GM23338 (cell line): ENCODE measurements at regions not wholly inside any gene's neighbourhood (a gene's known extent, or its start where the extent isn't known, plus 50 kb on each side); places are given as distances from the start of the nearest gene placed in this dataset.

Experiments
- CREB1 ChIP-seq: fragments of 250-450 bp; sonication (Bioruptor Pico); IDR thresholded peaks from 2 replicates; pipeline ENCODE4 v1.5.0; 2020; ENCODE audit warnings: low read depth, mild to moderate bottlenecking, moderate library complexity
- EZH2 ChIP-seq: fragments of 200-600 bp; sonication (generic); IDR thresholded peaks from one replicate; pipeline ENCODE4 v1.8.0; 2017; ENCODE audit warnings: antibody characterized with exemption, mild to moderate bottlenecking, low read depth; ENCODE audit not compliant: unreplicated experiment
- EZH2phosphoT487 ChIP-seq: fragments of 200-600 bp; sonication (generic); IDR thresholded peaks from one replicate; pipeline ENCODE4 v1.8.1; 2018; ENCODE audit warnings: antibody characterized with exemption; ENCODE audit not compliant: unreplicated experiment
- JUNB ChIP-seq: IDR thresholded peaks from one replicate; pipeline ENCODE4 v1.6.1; 2016; ENCODE audit warnings: antibody characterized with exemption; ENCODE audit not compliant: unreplicated experiment
- NANOG ChIP-seq: IDR thresholded peaks from 2 replicates; pipeline ENCODE4 v1.6.1; 2016; ENCODE audit warnings: antibody characterized with exemption, borderline replicate concordance
- POLR2AphosphoS5 ChIP-seq: IDR thresholded peaks from 2 replicates; pipeline ENCODE4 v1.6.1; 2016; ENCODE audit warnings: antibody characterized with exemption, low read depth
- STAT1 ChIP-seq: IDR thresholded peaks from one replicate; pipeline ENCODE4 v1.6.1; 2016; ENCODE audit warnings: antibody characterized with exemption; ENCODE audit not compliant: unreplicated experiment
- ZNF114 ChIP-seq: fragments of 250-450 bp; sonication (Bioruptor Pico); IDR thresholded peaks from 2 replicates; pipeline ENCODE4 v1.5.0; 2020; ENCODE audit warnings: mild to moderate bottlenecking, moderate library complexity
- ZNF331 ChIP-seq: fragments of 250-450 bp; sonication (Bioruptor Pico); IDR thresholded peaks from 2 replicates; pipeline ENCODE4 v1.5.0; 2020; ENCODE audit warnings: low read depth, mild to moderate bottlenecking, moderate library complexity
- TF ChIP-seq, protein P1 (sequence below): IDR thresholded peaks from one replicate; pipeline ENCODE4 v1.6.1; 2018; ENCODE audit warnings: antibody characterized with exemption; ENCODE audit not compliant: unreplicated experiment
- TF ChIP-seq, protein P2 (sequence below), 2 experiments: fragments of 200-600 bp in 1 of 2; sonication (generic) in 1 of 2; conservative IDR thresholded peaks; 2 replicates each; pipeline versions ENCODE4 v1.5.1 to v1.6.1; 2016 to 2017; ENCODE audit warnings: antibody characterized with exemption in 2 of 2, low read depth in 2 of 2, mild to moderate bottlenecking in 2 of 2, moderate library complexity in 1 of 2
- TF ChIP-seq, protein P3 (sequence below): IDR thresholded peaks from 2 replicates; pipeline ENCODE4 v1.6.1; 2016; ENCODE audit warnings: antibody characterized with exemption
- TF ChIP-seq, protein P4 (sequence below): fragments of 250-450 bp; sonication (Bioruptor Pico); IDR thresholded peaks from 2 replicates; pipeline ENCODE4 v1.5.0; 2020; ENCODE audit warnings: mild to moderate bottlenecking, moderate library complexity

DNA sequence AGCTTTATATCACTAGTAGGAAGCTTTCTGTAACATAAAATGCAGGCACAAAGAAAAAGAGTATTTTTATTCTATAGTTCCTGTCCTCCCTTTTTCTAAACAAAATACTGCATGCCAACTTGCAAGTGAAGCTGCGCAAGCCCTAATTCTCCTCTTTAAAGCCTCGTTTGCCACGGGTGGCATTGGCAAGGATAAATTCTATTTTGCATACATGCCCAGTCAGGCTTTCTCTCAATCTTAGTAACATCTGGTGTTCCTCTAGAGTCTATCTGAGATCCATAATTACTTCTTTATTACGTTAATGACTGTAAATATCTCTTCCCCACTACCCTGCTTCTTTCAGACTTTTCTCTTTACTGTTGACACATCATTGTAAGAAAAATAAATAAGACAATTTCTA is 97.1 kb upstream of the DAAM1 start:
- TF ChIP-seq, protein P1, sequence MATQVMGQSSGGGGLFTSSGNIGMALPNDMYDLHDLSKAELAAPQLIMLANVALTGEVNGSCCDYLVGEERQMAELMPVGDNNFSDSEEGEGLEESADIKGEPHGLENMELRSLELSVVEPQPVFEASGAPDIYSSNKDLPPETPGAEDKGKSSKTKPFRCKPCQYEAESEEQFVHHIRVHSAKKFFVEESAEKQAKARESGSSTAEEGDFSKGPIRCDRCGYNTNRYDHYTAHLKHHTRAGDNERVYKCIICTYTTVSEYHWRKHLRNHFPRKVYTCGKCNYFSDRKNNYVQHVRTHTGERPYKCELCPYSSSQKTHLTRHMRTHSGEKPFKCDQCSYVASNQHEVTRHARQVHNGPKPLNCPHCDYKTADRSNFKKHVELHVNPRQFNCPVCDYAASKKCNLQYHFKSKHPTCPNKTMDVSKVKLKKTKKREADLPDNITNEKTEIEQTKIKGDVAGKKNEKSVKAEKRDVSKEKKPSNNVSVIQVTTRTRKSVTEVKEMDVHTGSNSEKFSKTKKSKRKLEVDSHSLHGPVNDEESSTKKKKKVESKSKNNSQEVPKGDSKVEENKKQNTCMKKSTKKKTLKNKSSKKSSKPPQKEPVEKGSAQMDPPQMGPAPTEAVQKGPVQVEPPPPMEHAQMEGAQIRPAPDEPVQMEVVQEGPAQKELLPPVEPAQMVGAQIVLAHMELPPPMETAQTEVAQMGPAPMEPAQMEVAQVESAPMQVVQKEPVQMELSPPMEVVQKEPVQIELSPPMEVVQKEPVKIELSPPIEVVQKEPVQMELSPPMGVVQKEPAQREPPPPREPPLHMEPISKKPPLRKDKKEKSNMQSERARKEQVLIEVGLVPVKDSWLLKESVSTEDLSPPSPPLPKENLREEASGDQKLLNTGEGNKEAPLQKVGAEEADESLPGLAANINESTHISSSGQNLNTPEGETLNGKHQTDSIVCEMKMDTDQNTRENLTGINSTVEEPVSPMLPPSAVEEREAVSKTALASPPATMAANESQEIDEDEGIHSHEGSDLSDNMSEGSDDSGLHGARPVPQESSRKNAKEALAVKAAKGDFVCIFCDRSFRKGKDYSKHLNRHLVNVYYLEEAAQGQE = no peak
- TF ChIP-seq, protein P2, sequence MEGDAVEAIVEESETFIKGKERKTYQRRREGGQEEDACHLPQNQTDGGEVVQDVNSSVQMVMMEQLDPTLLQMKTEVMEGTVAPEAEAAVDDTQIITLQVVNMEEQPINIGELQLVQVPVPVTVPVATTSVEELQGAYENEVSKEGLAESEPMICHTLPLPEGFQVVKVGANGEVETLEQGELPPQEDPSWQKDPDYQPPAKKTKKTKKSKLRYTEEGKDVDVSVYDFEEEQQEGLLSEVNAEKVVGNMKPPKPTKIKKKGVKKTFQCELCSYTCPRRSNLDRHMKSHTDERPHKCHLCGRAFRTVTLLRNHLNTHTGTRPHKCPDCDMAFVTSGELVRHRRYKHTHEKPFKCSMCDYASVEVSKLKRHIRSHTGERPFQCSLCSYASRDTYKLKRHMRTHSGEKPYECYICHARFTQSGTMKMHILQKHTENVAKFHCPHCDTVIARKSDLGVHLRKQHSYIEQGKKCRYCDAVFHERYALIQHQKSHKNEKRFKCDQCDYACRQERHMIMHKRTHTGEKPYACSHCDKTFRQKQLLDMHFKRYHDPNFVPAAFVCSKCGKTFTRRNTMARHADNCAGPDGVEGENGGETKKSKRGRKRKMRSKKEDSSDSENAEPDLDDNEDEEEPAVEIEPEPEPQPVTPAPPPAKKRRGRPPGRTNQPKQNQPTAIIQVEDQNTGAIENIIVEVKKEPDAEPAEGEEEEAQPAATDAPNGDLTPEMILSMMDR (conservative IDR thresholded peaks at IDR 0.05; ENCODE audit: low read depth in 2 of 2) = no peak
- TF ChIP-seq EZH2phosphoT487 (no peak), EZH2 (no peak), POLR2AphosphoS5 (no peak), ZNF331 (CRISPR knock-in tag) (no peak), JUNB (no peak), CREB1 (CRISPR knock-in tag) (no peak), ZNF114 (CRISPR knock-in tag) (no peak), NANOG (no peak), STAT1 (no peak)
- TF ChIP-seq, protein P3, sequence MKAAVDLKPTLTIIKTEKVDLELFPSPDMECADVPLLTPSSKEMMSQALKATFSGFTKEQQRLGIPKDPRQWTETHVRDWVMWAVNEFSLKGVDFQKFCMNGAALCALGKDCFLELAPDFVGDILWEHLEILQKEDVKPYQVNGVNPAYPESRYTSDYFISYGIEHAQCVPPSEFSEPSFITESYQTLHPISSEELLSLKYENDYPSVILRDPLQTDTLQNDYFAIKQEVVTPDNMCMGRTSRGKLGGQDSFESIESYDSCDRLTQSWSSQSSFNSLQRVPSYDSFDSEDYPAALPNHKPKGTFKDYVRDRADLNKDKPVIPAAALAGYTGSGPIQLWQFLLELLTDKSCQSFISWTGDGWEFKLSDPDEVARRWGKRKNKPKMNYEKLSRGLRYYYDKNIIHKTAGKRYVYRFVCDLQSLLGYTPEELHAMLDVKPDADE = no peak
- TF ChIP-seq, protein P4, sequence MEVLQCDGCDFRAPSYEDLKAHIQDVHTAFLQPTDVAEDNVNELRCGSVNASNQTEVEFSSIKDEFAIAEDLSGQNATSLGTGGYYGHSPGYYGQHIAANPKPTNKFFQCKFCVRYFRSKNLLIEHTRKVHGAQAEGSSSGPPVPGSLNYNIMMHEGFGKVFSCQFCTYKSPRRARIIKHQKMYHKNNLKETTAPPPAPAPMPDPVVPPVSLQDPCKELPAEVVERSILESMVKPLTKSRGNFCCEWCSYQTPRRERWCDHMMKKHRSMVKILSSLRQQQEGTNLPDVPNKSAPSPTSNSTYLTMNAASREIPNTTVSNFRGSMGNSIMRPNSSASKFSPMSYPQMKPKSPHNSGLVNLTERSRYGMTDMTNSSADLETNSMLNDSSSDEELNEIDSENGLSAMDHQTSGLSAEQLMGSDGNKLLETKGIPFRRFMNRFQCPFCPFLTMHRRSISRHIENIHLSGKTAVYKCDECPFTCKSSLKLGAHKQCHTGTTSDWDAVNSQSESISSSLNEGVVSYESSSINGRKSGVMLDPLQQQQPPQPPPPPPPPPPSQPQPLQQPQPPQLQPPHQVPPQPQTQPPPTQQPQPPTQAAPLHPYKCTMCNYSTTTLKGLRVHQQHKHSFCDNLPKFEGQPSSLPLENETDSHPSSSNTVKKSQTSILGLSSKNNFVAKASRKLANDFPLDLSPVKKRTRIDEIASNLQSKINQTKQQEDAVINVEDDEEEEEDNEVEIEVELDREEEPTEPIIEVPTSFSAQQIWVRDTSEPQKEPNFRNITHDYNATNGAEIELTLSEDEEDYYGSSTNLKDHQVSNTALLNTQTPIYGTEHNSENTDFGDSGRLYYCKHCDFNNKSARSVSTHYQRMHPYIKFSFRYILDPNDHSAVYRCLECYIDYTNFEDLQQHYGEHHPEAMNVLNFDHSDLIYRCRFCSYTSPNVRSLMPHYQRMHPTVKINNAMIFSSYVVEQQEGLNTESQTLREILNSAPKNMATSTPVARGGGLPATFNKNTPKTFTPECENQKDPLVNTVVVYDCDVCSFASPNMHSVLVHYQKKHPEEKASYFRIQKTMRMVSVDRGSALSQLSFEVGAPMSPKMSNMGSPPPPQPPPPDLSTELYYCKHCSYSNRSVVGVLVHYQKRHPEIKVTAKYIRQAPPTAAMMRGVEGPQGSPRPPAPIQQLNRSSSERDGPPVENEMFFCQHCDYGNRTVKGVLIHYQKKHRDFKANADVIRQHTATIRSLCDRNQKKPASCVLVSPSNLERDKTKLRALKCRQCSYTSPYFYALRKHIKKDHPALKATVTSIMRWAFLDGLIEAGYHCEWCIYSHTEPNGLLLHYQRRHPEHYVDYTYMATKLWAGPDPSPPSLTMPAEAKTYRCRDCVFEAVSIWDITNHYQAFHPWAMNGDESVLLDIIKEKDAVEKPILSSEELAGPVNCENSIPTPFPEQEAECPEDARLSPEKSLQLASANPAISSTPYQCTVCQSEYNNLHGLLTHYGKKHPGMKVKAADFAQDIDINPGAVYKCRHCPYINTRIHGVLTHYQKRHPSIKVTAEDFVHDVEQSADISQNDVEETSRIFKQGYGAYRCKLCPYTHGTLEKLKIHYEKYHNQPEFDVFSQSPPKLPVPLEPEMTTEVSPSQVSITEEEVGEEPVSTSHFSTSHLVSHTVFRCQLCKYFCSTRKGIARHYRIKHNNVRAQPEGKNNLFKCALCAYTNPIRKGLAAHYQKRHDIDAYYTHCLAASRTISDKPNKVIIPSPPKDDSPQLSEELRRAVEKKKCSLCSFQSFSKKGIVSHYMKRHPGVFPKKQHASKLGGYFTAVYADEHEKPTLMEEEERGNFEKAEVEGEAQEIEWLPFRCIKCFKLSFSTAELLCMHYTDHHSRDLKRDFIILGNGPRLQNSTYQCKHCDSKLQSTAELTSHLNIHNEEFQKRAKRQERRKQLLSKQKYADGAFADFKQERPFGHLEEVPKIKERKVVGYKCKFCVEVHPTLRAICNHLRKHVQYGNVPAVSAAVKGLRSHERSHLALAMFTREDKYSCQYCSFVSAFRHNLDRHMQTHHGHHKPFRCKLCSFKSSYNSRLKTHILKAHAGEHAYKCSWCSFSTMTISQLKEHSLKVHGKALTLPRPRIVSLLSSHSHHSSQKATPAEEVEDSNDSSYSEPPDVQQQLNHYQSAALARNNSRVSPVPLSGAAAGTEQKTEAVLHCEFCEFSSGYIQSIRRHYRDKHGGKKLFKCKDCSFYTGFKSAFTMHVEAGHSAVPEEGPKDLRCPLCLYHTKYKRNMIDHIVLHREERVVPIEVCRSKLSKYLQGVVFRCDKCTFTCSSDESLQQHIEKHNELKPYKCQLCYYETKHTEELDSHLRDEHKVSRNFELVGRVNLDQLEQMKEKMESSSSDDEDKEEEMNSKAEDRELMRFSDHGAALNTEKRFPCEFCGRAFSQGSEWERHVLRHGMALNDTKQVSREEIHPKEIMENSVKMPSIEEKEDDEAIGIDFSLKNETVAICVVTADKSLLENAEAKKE (CRISPR knock-in tag) = no peak
